Ovary (tissue), 7 donors: ENCODE measurements at regions not wholly inside any gene's neighbourhood (a gene's known extent, or its start where the extent isn't known, plus 50 kb on each side); places are given as distances from the start of the nearest gene placed in this dataset.

Experiments used
- DNase-seq, 5 donors: peaks; one replicate each; pipeline ENCODE4 v3.0.0-alpha.2; 2019 to 2020
- H3K27ac ChIP-seq, 2 donors: fragments of 200-600 bp; one replicate each; pipeline versions ENCODE4 v1.5.1 to v1.8.0; 2019 to 2022
- H3K27me3 ChIP-seq: fragments of 200-600 bp; one replicate; pipeline ENCODE4 v1.8.0; 2022
- H3K36me3 ChIP-seq: fragments of 200-600 bp; sonication (generic); one replicate; pipeline ENCODE4 v1.5.1; 2019
- H3K4me1 ChIP-seq: one replicate; pipeline ENCODE4 v1.8.1; 2013; ENCODE audit warnings: mild to moderate bottlenecking, moderate library complexity; ENCODE audit not compliant: insufficient read depth
- H3K4me3 ChIP-seq: fragments of 200-600 bp; sonication (generic); one replicate; pipeline ENCODE4 v1.5.1; 2017
- H3K9me3 ChIP-seq, 2 donors: fragments of 200-600 bp in 1 of 2; sonication (generic) in 1 of 2; one replicate each; pipeline versions ENCODE4 v1.5.1 to v1.8.1; 2013 to 2019; ENCODE audit warnings: mild to moderate bottlenecking in 1 of 2, moderate library complexity in 1 of 2
- EP300 ChIP-seq: sonication (generic); formaldehyde crosslinking; IDR thresholded peaks from one replicate; pipeline ENCODE4 v1.6.1; 2017; ENCODE audit warnings: antibody characterized with exemption
- POLR2A ChIP-seq: fragments of 450-650 bp; IDR thresholded peaks from one replicate; pipeline ENCODE4 v1.6.1; 2017; ENCODE audit warnings: antibody characterized with exemption, mild to moderate bottlenecking, moderate library complexity
- WGBS, 3 donors: extraction: QIAGEN DNeasy Blood & Tissue Kit in 1 of 3; methylation state at CpG; one replicate each; pipeline versions ENCODE4 v1.1.5 to v1.1.7; 2013 to 2017; 5-methylcytosine and 5-hydroxymethylcytosine counted together
- intact Hi-C, 4 donors: fragments of 100-400 bp; cut with DNase I; formaldehyde crosslinking; loops; one replicate each; pipeline versions ENCODE4 v1.11.0 to v1.15.1; 2022 to 2023
- TF ChIP-seq, protein P1 (sequence below), 3 donors: fragments of 450-650 bp in 2 of 3; fragments of 200-600 bp in 1 of 3; IDR thresholded peaks; one replicate each; pipeline versions ENCODE4 v1.5.1 to v1.8.0; 2016 to 2022; ENCODE audit warnings: antibody characterized with exemption in 3 of 3, mild to moderate bottlenecking in 1 of 3
- donor health status: DM: no; HTN: no; CAD: no; lungs with moderate emphysema.
- donor health status: DM: no; HTN: no; CAD: no.
- donor health status: Bipolar disorder and iron deficiency.
- donor health status: DM: no; HTN: no; CAD: no.
- donor health status: DM: yes; HTN: yes; CAD: no.

DNA sequence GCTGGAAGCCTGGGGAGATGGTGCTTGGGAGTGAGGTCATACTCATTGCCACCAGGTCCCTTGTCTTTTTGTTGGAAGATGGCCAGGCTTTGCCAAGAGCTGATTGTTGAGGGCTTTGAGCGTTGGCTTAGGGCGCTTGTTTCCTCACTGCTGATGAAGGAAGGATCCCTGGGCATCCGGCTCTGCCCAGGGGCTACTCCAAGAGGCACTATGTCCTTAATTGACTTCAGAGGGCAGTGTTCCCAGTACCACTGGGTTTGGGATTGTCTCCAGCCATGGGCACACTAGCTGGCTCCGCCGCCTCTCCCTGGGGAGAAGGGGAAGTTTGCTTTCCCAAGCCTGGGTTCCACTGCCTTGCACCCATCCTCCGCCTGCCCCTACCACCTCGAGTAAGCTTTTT is 57.2 kb upstream of the RGMA start:
- intact Hi-C loops, result loop anchor here in 2 of 4 donors (5.0 to 10.0 kb wide), 2 partner anchors 51 to 636 kb away; no protein-coding TSS in a partner anchor
- H3K9me3 ChIP-seq, result no peaks in the 10 kb centered on the region
- no peak for DNase-seq
- TF ChIP-seq POLR2A (no peak), EP300 (no peak)
- TF ChIP-seq, protein P1, sequence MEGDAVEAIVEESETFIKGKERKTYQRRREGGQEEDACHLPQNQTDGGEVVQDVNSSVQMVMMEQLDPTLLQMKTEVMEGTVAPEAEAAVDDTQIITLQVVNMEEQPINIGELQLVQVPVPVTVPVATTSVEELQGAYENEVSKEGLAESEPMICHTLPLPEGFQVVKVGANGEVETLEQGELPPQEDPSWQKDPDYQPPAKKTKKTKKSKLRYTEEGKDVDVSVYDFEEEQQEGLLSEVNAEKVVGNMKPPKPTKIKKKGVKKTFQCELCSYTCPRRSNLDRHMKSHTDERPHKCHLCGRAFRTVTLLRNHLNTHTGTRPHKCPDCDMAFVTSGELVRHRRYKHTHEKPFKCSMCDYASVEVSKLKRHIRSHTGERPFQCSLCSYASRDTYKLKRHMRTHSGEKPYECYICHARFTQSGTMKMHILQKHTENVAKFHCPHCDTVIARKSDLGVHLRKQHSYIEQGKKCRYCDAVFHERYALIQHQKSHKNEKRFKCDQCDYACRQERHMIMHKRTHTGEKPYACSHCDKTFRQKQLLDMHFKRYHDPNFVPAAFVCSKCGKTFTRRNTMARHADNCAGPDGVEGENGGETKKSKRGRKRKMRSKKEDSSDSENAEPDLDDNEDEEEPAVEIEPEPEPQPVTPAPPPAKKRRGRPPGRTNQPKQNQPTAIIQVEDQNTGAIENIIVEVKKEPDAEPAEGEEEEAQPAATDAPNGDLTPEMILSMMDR (IDR thresholded peaks at IDR 0.05), result no peak
- peaks cover 8% of the 10 kb centered on the region for H3K4me1 ChIP-seq
- H3K27me3 ChIP-seq, result no peaks in the 10 kb centered on the region
- no peak overlapping the region for H3K27ac ChIP-seq
- H3K36me3 ChIP-seq, result no peaks in the 10 kb centered on the region
- H3K4me3 ChIP-seq, result no peak overlapping the region
- WGBS, 3 donors, result 67 to 78% (median 71%) methylated on average over 7 of the region's 7 CpGs

DNA sequence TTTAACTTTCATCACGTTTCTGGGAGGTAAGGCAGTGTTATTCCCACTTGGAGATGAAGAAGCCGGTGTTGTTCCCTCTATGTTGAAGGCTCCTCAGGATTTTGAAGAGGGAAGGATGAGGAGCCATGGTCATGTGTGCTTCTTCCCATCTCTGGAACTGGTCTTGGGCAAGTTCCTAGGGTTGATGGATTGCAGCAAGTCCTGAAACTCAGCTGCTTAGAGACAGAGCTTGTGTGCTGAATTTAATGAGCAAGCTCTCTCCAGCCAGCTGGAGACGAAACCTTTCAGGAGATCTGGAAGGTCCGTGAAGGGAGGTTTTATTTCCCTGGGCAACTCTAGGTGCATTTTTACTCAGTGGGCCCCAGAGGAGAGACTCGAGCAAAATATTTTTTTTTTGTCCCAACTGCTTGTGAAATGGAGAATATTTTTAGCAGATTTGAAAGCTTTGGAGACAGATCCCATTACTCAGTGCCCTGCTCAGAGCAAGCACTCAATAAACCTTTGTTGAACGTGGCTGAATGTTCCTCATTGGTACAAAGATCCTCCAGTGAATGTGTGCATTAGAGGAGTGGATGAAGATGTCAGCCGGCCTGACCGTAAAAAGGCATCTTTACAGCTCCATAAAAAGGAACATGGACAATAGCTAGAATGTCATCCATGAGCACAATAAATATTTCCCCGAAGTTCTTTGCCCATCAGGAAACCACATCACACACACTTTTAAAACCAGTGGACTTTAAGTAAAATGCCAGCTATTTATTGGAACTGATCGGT is 55.6 kb upstream of the RGMA start:
- no peak for TF ChIP-seq POLR2A
- TF ChIP-seq, protein P1 (IDR thresholded peaks at IDR 0.05), result no peak
- no peak for TF ChIP-seq EP300
- no peak overlapping the region for H3K27ac ChIP-seq

DNA sequence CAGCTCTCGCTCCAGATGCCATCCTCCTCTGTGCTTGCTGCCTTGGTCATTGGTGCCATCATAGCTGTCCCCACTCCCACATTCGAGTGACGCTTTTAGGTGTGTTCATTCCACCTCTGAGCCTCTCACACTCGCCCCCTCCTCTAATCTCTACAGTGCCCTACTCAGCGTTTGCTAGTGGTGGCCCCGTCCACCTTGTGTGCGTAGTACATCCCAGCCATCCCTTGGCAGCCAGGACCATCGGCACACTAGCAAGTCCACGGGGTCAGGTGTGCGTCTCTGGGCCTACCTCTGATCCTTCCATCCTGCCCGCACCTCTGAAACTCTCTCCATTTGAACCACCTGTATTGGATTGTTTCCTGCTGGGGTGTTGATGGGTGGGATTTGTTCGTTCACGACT is 54.2 kb upstream of the RGMA start:
- no peaks in the 10 kb centered on the region for H3K36me3 ChIP-seq
- intact Hi-C loops, result loop anchor here in 1 of 4 donors (10.0 kb wide), 1 partner anchor 48 kb away; no protein-coding TSS in a partner anchor
- no peak overlapping the region for H3K27ac ChIP-seq
- no peaks in the 10 kb centered on the region for H3K9me3 ChIP-seq
- TF ChIP-seq EP300 (no peak), POLR2A (no peak)
- TF ChIP-seq, protein P1 (IDR thresholded peaks at IDR 0.05), result no peak
- H3K4me3 ChIP-seq, result no peak overlapping the region
- H3K27me3 ChIP-seq, result no peaks in the 10 kb centered on the region
- DNase-seq, result no peak
- H3K4me1 ChIP-seq, result no peaks in the 10 kb centered on the region
- 95 to 97% (median 97%) methylated on average over 13 of the region's 13 CpGs for WGBS, 3 donors

More for the DNA sequence above, 55.6 kb upstream of the RGMA start:
- Histone ChIP-seq H3K27me3 (no peaks in the 10 kb centered on the region), H3K9me3 (no peaks in the 10 kb centered on the region), H3K4me3 (no peak overlapping the region), H3K4me1 (peaks cover 2% of the 10 kb centered on the region), H3K36me3 (no peaks in the 10 kb centered on the region)
- intact Hi-C loops, result loop anchor here in 2 of 4 donors (5.0 to 10.0 kb wide), 2 partner anchors 50 to 638 kb away; no protein-coding TSS in a partner anchor
- DNase-seq, result no peak
- 56 to 63% (median 61%) methylated on average over 10 of the region's 10 CpGs for WGBS, 3 donors

DNA sequence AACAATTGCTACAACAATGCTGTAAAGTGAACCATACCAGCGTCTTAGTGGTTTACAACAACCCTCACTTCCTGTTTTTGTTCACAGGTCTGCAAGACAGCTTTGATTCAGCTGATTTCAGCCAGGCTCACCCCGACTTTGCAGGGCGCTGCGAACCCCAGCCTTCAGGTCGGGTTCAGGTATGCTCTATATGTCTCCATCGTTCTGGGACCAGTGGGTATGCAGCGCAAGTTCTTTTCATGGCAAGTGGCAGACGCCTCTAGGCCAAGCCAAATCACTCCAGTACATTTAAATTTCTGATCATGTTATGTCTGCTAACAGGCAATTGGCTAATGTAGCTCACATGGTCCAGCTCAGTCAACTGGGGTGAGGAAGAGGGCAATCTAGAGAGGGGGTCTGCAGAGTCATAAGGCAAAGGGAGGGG is 52.4 kb upstream of the RGMA start:
- H3K9me3 ChIP-seq, result no peaks in the 10 kb centered on the region
- no peak for DNase-seq

More for the DNA sequence above, 52.4 kb upstream of the RGMA start:
- WGBS, 3 donors, result 81 to 87% (median 86%) methylated on average over 8 of the region's 8 CpGs
- no peaks in the 10 kb centered on the region for H3K4me1 ChIP-seq
- no peak overlapping the region for H3K4me3 ChIP-seq
- no peaks in the 10 kb centered on the region for H3K27me3 ChIP-seq
- TF ChIP-seq, protein P1 (IDR thresholded peaks at IDR 0.05), result no peak
- no peak for TF ChIP-seq EP300
- no peak for TF ChIP-seq POLR2A
- no peaks in the 10 kb centered on the region for H3K36me3 ChIP-seq
- intact Hi-C loops, result loop anchor here in 1 of 4 donors (10.0 kb wide), 1 partner anchor 47 kb away; no protein-coding TSS in a partner anchor
- H3K27ac ChIP-seq, result no peak overlapping the region
